Endothelial cell of umbilical vein (primary cell): ENCODE measurements at regions not wholly inside any gene's neighbourhood (a gene's known extent, or its start where the extent isn't known, plus 50 kb on each side); places are given as distances from the start of the nearest gene placed in this dataset.
"Not testable (repeated sequence)": the region's sequence is repeated elsewhere in the genome, so short reads cannot be mapped to it uniquely, and the experiment has no call there.

Source experiments
- EZH2 ChIP-seq: IDR thresholded peaks from 2 replicates; pipeline ENCODE4 v1.6.1; 2012; ENCODE audit warnings: borderline replicate concordance, low read depth, mild to moderate bottlenecking, moderate library complexity, low read length, inconsistent platforms; ENCODE audit not compliant: severe bottlenecking
- GATA2 ChIP-seq: IDR thresholded peaks from 2 replicates; pipeline ENCODE4 v1.7.0; 2011; ENCODE audit warnings: low read depth, mild to moderate bottlenecking, moderate library complexity, mixed read lengths, low read length; ENCODE audit not compliant: insufficient read length, insufficient read depth
- JUN ChIP-seq: IDR thresholded peaks from 2 replicates; pipeline ENCODE4 v1.6.1; 2011; ENCODE audit warnings: borderline replicate concordance, low read depth; ENCODE audit not compliant: insufficient read length, insufficient read depth
- POLR2A ChIP-seq: IDR thresholded peaks from 2 replicates; pipeline ENCODE4 v1.6.1; 2012; ENCODE audit warnings: low read depth, mild to moderate bottlenecking, control low read depth, low read length
- POLR2AphosphoS5 ChIP-seq: IDR thresholded peaks from 2 replicates; pipeline ENCODE4 v1.6.1; 2012; ENCODE audit warnings: low read depth, mild to moderate bottlenecking, control low read depth, low read length, moderate library complexity; ENCODE audit not compliant: insufficient read depth
- TF ChIP-seq, protein P1 (sequence below): IDR thresholded peaks from 2 replicates; pipeline ENCODE4 v1.6.1; 2011; ENCODE audit not compliant: insufficient read depth, insufficient read length
- TF ChIP-seq, protein P2 (sequence below), 2 donors: IDR thresholded peaks; 1 replicate in 1 of 2; 2 replicates in 1 of 2; pipeline ENCODE4 v1.5.1; 2011; ENCODE audit warnings: low read length in 2 of 2, mild to moderate bottlenecking in 2 of 2, moderate library complexity in 2 of 2, control low read depth in 1 of 2, inconsistent platforms in 1 of 2, low read depth in 1 of 2; ENCODE audit not compliant: insufficient read depth in 1 of 2; ENCODE audit errors: extremely low read depth in 1 of 2

DNA sequence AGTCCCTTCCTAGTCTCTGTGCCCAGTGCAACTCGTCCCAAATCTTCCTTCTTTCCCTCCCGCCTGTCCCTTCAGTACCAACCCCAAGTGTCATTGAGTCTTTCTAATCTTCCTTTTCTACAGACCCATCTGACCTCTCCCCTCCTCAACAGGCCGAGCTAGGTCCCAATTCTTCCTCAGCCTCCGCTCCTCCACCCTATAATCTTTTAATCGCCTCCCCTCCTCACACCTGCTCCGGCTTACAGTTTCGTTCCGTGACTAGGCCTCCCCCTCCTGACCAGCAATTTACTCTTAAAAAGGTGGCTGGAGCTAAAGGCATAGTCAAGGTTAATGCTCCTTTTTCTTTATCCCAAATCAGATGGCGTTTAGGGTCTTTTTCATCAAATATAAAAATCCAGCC, 123.1 kb upstream of the MAP2 start:
- TF ChIP-seq, protein P1, sequence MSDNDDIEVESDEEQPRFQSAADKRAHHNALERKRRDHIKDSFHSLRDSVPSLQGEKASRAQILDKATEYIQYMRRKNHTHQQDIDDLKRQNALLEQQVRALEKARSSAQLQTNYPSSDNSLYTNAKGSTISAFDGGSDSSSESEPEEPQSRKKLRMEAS: not testable (repeated sequence)
- TF ChIP-seq POLR2AphosphoS5, POLR2A, JUN, EZH2, GATA2: not testable (repeated sequence)
- TF ChIP-seq, protein P2, sequence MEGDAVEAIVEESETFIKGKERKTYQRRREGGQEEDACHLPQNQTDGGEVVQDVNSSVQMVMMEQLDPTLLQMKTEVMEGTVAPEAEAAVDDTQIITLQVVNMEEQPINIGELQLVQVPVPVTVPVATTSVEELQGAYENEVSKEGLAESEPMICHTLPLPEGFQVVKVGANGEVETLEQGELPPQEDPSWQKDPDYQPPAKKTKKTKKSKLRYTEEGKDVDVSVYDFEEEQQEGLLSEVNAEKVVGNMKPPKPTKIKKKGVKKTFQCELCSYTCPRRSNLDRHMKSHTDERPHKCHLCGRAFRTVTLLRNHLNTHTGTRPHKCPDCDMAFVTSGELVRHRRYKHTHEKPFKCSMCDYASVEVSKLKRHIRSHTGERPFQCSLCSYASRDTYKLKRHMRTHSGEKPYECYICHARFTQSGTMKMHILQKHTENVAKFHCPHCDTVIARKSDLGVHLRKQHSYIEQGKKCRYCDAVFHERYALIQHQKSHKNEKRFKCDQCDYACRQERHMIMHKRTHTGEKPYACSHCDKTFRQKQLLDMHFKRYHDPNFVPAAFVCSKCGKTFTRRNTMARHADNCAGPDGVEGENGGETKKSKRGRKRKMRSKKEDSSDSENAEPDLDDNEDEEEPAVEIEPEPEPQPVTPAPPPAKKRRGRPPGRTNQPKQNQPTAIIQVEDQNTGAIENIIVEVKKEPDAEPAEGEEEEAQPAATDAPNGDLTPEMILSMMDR (IDR thresholded peaks at IDR 0.05; ENCODE audit: extremely low read depth in 1 of 2, insufficient read depth in 1 of 2, low read depth in 1 of 2, low read length in 2 of 2): not testable (repeated sequence)
